Activated naive CD4-positive, alpha-beta T cell treated with anti-CD3 and anti-CD28 coated beads, Interleukin-2, amount 50 U/mL, for 24 hours (primary cell): ENCODE measurements at regions not wholly inside any gene's neighbourhood (a gene's known extent, or its start where the extent isn't known, plus 50 kb on each side); places are given as distances from the start of the nearest gene placed in this dataset.

Source experiments
- H3K27ac Mint-ChIP-seq: one replicate; pipeline ENCODE4 v1.8.0; 2021; ENCODE audit warnings: mild to moderate bottlenecking, mixed read lengths
- H3K27me3 Mint-ChIP-seq: one replicate; pipeline ENCODE4 v1.8.0; 2021; ENCODE audit warnings: mixed read lengths
- H3K36me3 Mint-ChIP-seq: one replicate; pipeline ENCODE4 v1.8.0; 2021; ENCODE audit warnings: mixed read lengths
- H3K4me1 Mint-ChIP-seq: one replicate; pipeline ENCODE4 v1.8.0; 2021; ENCODE audit warnings: mixed read lengths
- H3K4me3 Mint-ChIP-seq: one replicate; pipeline ENCODE4 v1.8.0; 2021; ENCODE audit warnings: mild to moderate bottlenecking, mixed read lengths
- H3K9me3 Mint-ChIP-seq: one replicate; pipeline ENCODE4 v1.8.0; 2021; ENCODE audit warnings: mixed read lengths

- H3K4me1 Mint-ChIP-seq, result no peaks in the 10 kb centered on the region
- H3K9me3 Mint-ChIP-seq, result no peaks in the 10 kb centered on the region
- H3K4me3 Mint-ChIP-seq, result no peak overlapping the region
- no peaks in the 10 kb centered on the region for H3K27me3 Mint-ChIP-seq
- no peaks in the 10 kb centered on the region for H3K36me3 Mint-ChIP-seq
- H3K27ac Mint-ChIP-seq, result no peak overlapping the region
These were observed 534.2 kb upstream of the CDH2 start for GRCh38 chr18:28711096-28711495.

GRCh38 chr18:28707006-28707405 lies 530.1 kb upstream of the CDH2 start:
- H3K27ac Mint-ChIP-seq, result no peak overlapping the region
- no peaks in the 10 kb centered on the region for H3K36me3 Mint-ChIP-seq

GRCh38 chr18:28706397-28706796 lies 529.5 kb upstream of the CDH2 start:
- Mint-ChIP-seq H3K4me3 (no peak overlapping the region), H3K9me3 (no peaks in the 10 kb centered on the region), H3K4me1 (no peaks in the 10 kb centered on the region), H3K27ac (no peak overlapping the region), H3K27me3 (no peaks in the 10 kb centered on the region), H3K36me3 (no peaks in the 10 kb centered on the region)

More at GRCh38 chr18:28707006-28707405, 530.1 kb upstream of the CDH2 start:
- Mint-ChIP-seq H3K27me3 (no peaks in the 10 kb centered on the region), H3K4me1 (no peaks in the 10 kb centered on the region), H3K9me3 (no peaks in the 10 kb centered on the region), H3K4me3 (no peak overlapping the region)

- Mint-ChIP-seq H3K27me3 (no peaks in the 10 kb centered on the region), H3K36me3 (no peaks in the 10 kb centered on the region), H3K27ac (no peak overlapping the region), H3K4me1 (no peaks in the 10 kb centered on the region), H3K4me3 (no peak overlapping the region), H3K9me3 (peaks cover 6% of the 10 kb centered on the region)
These were observed 528.6 kb upstream of the CDH2 start for GRCh38 chr18:28705482-28705881.

- no peak overlapping the region for H3K4me3 Mint-ChIP-seq
- peaks cover 7% of the 10 kb centered on the region for H3K9me3 Mint-ChIP-seq
- no peaks in the 10 kb centered on the region for H3K4me1 Mint-ChIP-seq
- H3K27ac Mint-ChIP-seq, result no peak overlapping the region
- H3K27me3 Mint-ChIP-seq, result no peaks in the 10 kb centered on the region
- H3K36me3 Mint-ChIP-seq, result no peaks in the 10 kb centered on the region
These were observed 515.4 kb upstream of the CDH2 start for GRCh38 chr18:28692337-28692736.

- no peak overlapping the region for H3K27ac Mint-ChIP-seq
- H3K9me3 Mint-ChIP-seq, result peaks cover 7% of the 10 kb centered on the region
- no peak overlapping the region for H3K4me3 Mint-ChIP-seq
- H3K4me1 Mint-ChIP-seq, result no peaks in the 10 kb centered on the region
- H3K36me3 Mint-ChIP-seq, result no peaks in the 10 kb centered on the region
- no peaks in the 10 kb centered on the region for H3K27me3 Mint-ChIP-seq
These were observed 514.5 kb upstream of the CDH2 start for GRCh38 chr18:28691496-28691840.

GRCh38 chr18:28690836-28691495 lies 514.0 kb upstream of the CDH2 start:
- peaks cover 7% of the 10 kb centered on the region for H3K9me3 Mint-ChIP-seq
- H3K27me3 Mint-ChIP-seq, result no peaks in the 10 kb centered on the region

GRCh38 chr18:28690100-28690499 lies 513.2 kb upstream of the CDH2 start:
- H3K27ac Mint-ChIP-seq, result no peak overlapping the region
- H3K4me1 Mint-ChIP-seq, result no peaks in the 10 kb centered on the region
- H3K27me3 Mint-ChIP-seq, result no peaks in the 10 kb centered on the region
- no peak overlapping the region for H3K4me3 Mint-ChIP-seq
- H3K9me3 Mint-ChIP-seq, result peaks cover 7% of the 10 kb centered on the region
- no peaks in the 10 kb centered on the region for H3K36me3 Mint-ChIP-seq

More at GRCh38 chr18:28690836-28691495, 514.0 kb upstream of the CDH2 start:
- Mint-ChIP-seq H3K4me3 (no peak overlapping the region), H3K36me3 (no peaks in the 10 kb centered on the region), H3K27ac (no peak overlapping the region), H3K4me1 (no peaks in the 10 kb centered on the region)

GRCh38 chr18:28689588-28689987 lies 512.7 kb upstream of the CDH2 start:
- no peaks in the 10 kb centered on the region for H3K27me3 Mint-ChIP-seq
- no peaks in the 10 kb centered on the region for H3K36me3 Mint-ChIP-seq
- no peak overlapping the region for H3K27ac Mint-ChIP-seq
- no peaks in the 10 kb centered on the region for H3K4me1 Mint-ChIP-seq
- peaks cover 7% of the 10 kb centered on the region for H3K9me3 Mint-ChIP-seq
- H3K4me3 Mint-ChIP-seq, result no peak overlapping the region

- Mint-ChIP-seq H3K4me3 (no peak overlapping the region), H3K27ac (no peak overlapping the region), H3K9me3 (peaks cover 5% of the 10 kb centered on the region)
These were observed 507.9 kb upstream of the CDH2 start for GRCh38 chr18:28684746-28685355.

GRCh38 chr18:28682912-28683311 lies 506.0 kb upstream of the CDH2 start:
- Mint-ChIP-seq H3K27ac (no peak overlapping the region), H3K4me1 (no peaks in the 10 kb centered on the region), H3K36me3 (no peaks in the 10 kb centered on the region), H3K27me3 (no peaks in the 10 kb centered on the region), H3K4me3 (no peak overlapping the region), H3K9me3 (no peaks in the 10 kb centered on the region)

More at GRCh38 chr18:28684746-28685355, 507.9 kb upstream of the CDH2 start:
- Mint-ChIP-seq H3K4me1 (no peaks in the 10 kb centered on the region), H3K36me3 (no peaks in the 10 kb centered on the region), H3K27me3 (no peaks in the 10 kb centered on the region)

GRCh38 chr18:28669165-28669564 lies 492.2 kb upstream of the CDH2 start:
- Mint-ChIP-seq H3K27ac (no peak overlapping the region), H3K36me3 (no peaks in the 10 kb centered on the region), H3K4me3 (no peak overlapping the region), H3K9me3 (peaks cover 7% of the 10 kb centered on the region), H3K4me1 (no peaks in the 10 kb centered on the region), H3K27me3 (no peaks in the 10 kb centered on the region)

GRCh38 chr18:28666216-28666615 lies 489.3 kb upstream of the CDH2 start:
- H3K27me3 Mint-ChIP-seq, result no peaks in the 10 kb centered on the region
- no peaks in the 10 kb centered on the region for H3K9me3 Mint-ChIP-seq
- no peaks in the 10 kb centered on the region for H3K36me3 Mint-ChIP-seq
- no peak overlapping the region for H3K27ac Mint-ChIP-seq
- no peak overlapping the region for H3K4me3 Mint-ChIP-seq
- no peaks in the 10 kb centered on the region for H3K4me1 Mint-ChIP-seq

- H3K27me3 Mint-ChIP-seq, result no peaks in the 10 kb centered on the region
- H3K27ac Mint-ChIP-seq, result no peak overlapping the region
- no peaks in the 10 kb centered on the region for H3K4me1 Mint-ChIP-seq
- H3K4me3 Mint-ChIP-seq, result no peak overlapping the region
- H3K9me3 Mint-ChIP-seq, result no peaks in the 10 kb centered on the region
- H3K36me3 Mint-ChIP-seq, result no peaks in the 10 kb centered on the region
These were observed 481.0 kb upstream of the CDH2 start for GRCh38 chr18:28657961-28658360.

GRCh38 chr18:28652654-28653053 lies 475.7 kb upstream of the CDH2 start:
- Mint-ChIP-seq H3K9me3 (peaks cover 4% of the 10 kb centered on the region), H3K4me3 (no peak overlapping the region)

GRCh38 chr18:28651298-28651697 lies 474.4 kb upstream of the CDH2 start:
- Mint-ChIP-seq H3K36me3 (no peaks in the 10 kb centered on the region), H3K4me1 (no peaks in the 10 kb centered on the region), H3K27ac (no peak overlapping the region), H3K9me3 (peaks cover 4% of the 10 kb centered on the region), H3K4me3 (no peak overlapping the region), H3K27me3 (no peaks in the 10 kb centered on the region)

More at GRCh38 chr18:28652654-28653053, 475.7 kb upstream of the CDH2 start:
- Mint-ChIP-seq H3K4me1 (no peaks in the 10 kb centered on the region), H3K27ac (no peak overlapping the region), H3K27me3 (no peaks in the 10 kb centered on the region), H3K36me3 (no peaks in the 10 kb centered on the region)

- H3K36me3 Mint-ChIP-seq, result no peaks in the 10 kb centered on the region
- H3K4me1 Mint-ChIP-seq, result no peaks in the 10 kb centered on the region
- peaks cover 4% of the 10 kb centered on the region for H3K9me3 Mint-ChIP-seq
- no peak overlapping the region for H3K27ac Mint-ChIP-seq
- no peak overlapping the region for H3K4me3 Mint-ChIP-seq
- H3K27me3 Mint-ChIP-seq, result no peaks in the 10 kb centered on the region
These were observed 473.9 kb upstream of the CDH2 start for GRCh38 chr18:28650860-28651259.
